ENCODE measurements at regions not wholly inside any gene's neighbourhood (a gene's known extent, or its start where the extent isn't known, plus 50 kb on each side); places are given as distances from the start of the nearest gene placed in this dataset.

DNA sequence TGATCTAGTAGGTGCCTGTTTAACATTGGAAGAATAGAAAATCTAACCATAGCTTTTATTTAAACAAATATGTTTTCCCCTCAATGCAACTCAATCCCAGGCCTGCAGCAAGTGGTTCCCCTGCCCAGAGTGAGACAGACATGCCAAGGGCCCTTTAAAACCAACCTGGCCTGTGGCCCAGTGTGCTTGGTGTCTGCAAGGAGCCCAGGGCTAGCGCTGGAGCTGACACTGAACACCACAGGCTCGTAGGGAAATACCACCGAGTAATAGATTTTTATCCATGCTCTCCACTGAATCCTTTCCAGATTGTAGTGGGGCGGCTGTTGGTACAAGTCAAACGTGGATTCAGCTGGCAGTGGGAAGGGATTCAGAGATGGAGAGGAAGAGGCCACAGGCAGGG, 95.6 kb upstream of the NRXN3 start:
- no peak for DNase-seq

DNA sequence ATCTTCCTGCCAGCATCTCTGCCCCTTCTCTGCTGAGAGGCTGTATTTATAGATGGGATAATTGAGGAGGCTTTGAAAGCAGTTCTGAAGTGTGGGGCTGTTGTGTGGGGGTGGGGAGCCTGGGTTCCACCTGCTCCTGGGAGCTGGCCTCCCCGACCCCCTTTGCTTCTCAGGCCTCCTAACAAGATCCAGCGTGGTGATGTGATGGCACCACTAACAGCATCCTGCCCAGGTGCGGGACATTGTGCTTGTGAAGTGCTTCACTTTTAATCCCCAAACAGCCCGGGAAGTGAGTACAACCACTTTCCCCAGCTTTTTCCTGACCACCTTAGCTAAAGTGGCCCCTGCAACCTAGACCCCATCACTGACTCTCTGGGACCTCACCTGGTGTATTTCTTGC, 95.1 kb upstream of the NRXN3 start:
- DNase-seq = no peak

DNA sequence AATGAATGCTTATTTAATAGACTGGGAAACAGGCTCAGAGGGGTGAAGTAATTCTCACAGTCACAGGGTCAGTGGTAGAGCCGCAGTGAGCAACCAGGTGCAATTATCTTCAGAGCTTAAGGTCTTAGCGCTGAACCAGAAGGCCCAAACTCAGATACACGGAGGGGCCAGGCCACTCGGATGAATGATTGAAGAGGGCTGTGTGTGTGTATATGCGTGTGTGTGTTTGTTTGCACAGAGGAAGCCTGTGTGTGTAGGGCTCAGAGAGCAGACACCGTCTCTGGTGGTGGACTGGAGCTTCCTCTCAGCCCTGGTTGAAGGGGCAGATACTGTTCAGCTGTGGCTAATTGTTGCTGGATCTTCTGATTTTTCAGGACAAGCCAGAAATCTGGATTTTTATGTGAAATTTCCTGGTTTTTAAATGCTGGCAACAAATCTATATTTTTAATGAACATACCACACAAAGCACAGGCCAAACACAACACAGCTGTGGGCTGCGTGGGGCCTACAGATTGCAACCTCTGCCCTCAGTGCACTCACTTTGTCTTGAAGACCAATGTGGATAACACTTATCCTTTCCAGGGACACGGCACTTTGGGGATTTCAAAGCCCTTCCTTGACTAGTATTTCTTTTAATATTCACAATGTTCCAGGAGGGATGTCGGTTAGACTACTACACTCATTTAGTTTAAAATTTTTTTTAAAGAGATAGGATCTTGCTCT, 94.5 kb upstream of the NRXN3 start:
- no peak for DNase-seq

DNA sequence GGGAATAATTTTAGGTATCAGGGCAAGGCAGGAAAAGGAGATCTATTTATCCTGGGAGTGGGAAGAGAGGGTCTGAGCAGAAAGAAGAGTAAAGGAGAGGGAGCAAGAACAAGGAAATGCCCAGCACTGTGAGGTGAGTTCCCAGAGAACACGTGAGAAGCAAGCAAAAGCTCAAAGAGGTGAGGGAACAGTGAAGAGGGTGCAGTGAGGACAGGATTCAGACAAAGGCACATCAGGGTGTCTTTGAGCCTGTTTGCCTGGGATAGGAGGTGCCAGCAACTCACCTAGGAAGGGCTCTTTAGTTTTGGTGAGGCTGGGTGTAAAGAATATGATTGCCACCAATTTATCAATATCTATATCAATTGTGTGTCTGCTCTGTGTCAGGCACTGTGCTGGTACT, 88.9 kb upstream of the NRXN3 start:
- DNase-seq = no peak

DNA sequence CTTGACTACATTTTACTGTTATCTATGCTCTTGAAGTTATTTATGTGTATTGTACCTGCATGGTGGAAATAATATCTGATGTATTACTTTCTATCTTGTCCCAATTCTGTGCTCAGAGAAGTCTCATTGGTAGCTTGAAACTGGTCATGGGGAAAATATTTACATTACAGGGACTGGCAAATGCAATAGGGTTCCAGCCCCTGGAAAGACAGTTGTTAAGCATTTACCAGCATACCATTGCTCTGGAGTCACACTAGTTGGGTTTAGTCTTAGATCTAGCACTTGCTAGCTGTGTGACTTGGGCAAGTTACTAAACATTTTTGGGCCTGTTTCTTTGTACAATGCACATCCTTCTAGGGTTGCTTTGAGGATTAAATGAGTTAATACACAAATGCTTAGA, 86.3 kb upstream of the NRXN3 start:
- no peak for DNase-seq

DNA sequence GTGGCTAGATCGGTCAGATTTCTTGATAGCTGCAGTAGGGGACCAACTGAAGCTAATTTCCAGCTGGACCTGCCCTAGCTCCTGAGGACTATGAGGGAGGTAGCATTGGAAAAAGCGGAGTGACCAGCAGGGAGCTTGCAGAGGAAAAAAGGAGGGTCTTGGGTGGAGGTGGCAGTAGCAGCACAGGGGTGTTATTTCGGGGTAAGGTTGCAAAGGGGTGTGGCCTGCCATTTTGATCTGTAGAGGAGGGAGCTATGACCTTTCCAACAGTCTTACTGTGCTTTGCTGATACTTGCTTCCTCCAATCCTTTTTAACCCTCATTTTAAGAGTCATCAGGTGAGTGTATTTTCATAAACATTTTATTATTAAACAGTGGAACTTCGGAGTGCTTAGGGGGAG, 83.8 kb upstream of the NRXN3 start:
- DNase-seq = no peak

DNA sequence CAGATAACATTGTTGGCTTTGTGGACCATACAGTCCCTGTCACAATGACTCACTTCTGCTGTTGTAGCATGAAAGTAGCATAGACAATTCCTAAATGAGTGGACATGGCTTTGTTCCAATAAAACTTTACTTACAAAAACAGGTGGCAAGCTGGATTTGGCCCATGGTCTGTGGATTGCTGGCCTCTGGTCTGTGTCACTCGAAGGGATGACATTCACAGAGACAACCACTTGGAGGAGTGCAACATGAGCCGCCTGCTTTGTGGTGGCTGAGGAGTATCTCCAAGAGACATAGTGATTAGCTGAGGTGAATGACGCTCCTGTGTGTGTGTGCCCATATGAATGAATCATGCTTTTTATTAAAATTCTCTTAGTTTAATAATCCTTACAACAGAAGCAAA, 81.3 kb upstream of the NRXN3 start:
- DNase-seq = no peak

DNA sequence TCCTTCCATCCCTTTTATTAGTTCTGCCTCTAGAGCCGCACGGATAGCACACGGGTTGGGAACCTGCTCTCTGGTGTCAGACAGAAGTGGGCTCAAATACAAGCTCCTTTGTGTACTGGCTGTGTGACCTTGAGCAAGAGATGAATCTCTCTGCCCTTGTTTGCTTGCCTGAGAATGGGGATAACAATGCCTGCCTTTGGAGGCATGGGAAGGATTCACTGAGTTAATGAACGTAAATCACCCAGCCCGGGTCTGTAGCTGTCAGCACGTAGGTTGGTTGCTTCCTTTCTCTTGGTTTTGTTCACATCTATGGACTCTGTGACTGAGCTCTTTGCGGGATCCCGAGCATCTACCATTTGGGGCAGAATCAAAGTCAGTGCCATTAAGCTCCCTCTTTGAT, 79.3 kb upstream of the NRXN3 start:
- DNase-seq = no peak

DNA sequence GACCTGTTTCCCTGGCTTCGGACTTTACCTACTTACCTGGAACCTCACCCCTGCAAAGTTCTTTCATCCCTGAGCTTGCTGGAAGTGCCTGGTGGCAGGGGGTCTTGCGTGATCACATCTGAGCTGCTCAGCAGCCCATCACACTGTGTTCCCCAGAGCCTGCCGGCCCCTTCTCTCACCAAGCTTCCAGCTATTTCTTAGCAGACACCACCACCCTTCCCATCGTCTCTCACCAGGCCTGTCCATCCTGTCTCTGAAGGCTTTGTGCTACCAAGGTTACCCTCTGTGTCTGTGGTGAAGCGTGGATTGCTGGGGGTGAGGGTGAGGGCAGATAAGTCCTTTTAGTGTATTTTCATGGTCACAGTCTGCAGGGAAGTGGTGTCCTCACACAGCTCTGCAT, 78.8 kb upstream of the NRXN3 start:
- DNase-seq = no peak

DNA sequence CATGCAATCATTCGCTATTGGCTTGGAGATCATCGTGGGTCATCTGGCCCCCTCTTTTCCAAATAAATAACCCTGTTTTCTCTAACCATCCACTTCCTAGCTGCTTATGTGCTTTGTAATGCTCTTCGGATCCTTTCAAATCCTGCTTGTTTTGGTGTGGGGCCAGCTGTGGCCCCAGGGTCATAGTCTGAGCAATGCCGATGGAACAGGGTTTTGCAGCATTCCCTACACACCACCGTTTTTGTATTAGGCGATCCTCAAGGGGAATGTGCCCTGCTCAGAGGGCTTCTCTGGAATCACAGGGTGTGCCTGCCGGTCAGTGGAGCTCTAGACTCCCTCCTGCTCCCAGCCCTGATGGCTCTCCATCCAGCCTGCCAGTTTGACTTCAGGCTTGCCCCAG, 78.1 kb upstream of the NRXN3 start:
- DNase-seq = no peak

DNA sequence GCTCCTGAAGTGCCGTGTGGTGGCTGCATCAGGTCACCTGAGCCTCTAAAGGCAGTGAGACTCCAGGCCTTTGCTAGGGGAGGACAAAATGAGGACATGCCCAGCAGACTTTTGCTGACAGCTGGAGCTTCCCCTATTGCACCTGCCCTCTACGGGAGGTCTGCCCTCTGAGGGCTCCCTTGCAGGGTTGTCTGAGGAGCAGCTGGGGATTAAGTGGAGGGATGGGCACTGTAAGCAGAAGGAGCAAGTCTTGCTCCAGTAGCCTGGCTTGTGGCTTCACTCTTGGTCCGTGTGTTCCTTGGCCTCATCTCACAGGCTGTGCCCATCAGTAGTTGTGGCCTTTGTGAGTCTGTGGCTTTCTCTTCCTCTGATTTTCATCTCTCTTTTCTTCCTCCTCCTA, 66.9 kb upstream of the NRXN3 start:
- no peak for DNase-seq

DNA sequence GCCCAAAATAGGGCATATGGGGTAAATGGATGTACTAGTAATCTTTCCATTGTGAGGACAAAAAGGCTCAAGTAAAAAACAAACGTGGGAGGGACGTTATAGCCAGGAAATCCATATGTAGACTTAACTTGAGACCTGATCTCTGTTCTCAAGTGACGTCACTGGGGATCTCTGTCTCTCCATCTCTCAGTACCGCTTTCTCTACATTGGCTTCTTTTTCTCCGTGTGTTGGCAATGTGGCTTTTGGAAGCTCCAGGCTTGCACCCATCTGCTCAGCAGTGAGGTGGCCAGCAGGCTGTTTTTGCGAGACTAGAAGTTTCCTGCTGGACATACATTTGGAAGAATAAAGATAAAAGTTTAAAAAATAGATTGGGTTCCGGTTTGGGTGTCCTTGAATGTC, 66.0 kb upstream of the NRXN3 start:
- DNase-seq = no peak

DNA sequence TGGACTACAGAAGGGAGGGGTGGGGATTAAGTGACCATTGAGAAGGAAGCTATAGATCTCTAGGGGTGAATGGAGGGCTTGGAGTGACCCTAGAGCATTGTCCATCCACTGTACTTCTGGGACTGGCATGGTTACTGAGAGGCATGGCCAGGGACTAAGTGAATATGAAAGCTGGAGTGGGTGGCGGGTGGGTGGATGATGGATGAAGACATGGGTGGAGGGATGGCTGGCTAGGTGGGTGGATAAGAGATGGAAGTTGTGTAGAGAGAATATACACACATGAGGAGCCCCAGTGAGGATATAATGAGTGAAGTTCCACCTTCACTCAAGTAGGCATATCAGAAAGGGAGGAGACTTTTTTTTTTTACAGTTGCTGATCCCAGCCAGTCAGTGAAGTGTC, 65.5 kb upstream of the NRXN3 start:
- no peak for DNase-seq

DNA sequence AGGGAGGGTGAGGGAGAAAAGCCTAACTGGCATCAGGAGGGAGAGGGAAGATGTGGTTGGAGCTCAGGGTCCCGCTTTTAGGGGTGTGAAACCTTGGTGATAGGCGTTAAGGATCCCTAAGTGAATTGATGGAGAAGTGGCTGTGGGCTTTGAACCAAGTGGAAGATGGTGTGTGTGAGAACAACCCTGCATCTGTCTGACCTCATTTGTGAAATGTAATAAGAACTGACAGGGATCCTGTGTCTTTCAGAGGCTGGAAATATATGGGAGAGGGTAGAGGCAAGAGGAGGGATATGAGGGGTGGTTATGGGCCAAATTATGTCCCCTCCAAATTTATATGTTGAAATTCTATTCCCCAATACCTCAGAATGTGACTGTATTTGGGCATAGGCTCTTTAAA, 63.8 kb upstream of the NRXN3 start:
- no peak for DNase-seq

DNA sequence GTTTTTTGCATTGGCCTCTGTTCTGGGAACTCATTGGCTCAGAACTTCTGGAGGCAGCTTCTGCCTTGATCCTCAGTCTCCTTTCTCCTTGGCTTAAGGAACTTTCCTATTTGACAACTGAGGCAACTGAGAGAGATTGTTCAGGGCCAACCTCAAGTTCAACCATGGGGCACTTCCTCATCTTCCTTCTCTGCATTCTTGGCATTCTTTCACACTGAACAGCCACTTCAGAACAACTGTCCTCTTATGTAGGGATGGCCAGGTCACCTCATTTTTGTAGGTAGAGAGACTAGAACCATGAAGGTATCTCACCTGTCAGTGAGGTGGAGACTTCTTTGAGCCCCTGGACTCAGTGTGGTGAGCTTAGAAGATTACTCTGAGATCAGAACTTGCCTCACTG, 63.0 kb upstream of the NRXN3 start:
- DNase-seq = no peak

DNA sequence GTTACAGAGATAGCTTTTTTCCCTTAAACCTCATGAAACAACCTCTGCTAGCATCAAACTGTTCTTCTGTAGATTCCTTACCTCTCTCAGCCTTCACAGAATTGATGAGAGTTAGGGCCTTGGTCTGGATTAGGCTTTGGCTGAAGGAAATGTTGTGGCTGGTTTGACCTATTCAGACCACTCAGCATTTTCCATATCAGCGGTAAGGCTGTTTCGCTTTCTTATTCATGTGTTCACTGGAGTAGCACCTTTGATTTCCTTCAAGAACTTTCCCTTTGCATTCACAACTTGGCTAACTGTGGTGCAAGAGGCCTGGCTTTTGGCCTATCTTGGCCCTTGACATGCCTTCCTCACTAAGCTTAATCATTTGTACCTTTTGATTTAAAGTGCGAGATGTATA, 50.7 kb upstream of the NRXN3 start:
- DNase-seq = no peak
